Uterus (tissue), 2 donors: ENCODE measurements at regions not wholly inside any gene's neighbourhood (a gene's known extent, or its start where the extent isn't known, plus 50 kb on each side); places are given as distances from the start of the nearest gene placed in this dataset.

Experiments used
- POLR2A ChIP-seq, 2 donors: fragments of 450-650 bp; IDR thresholded peaks; one replicate each; pipeline ENCODE4 v1.6.1; 2016; ENCODE audit warnings: antibody characterized with exemption in 2 of 2, mild to moderate bottlenecking in 1 of 2, moderate library complexity in 1 of 2
- TF ChIP-seq, protein P1 (sequence below), 4 experiments: fragments of 200-600 bp in 2 of 4; fragments of 450-650 bp in 2 of 4; sonication (generic) in 2 of 4; IDR thresholded peaks; one replicate each; pipeline ENCODE4 v1.5.1; 2016 to 2019; ENCODE audit warnings: antibody characterized with exemption in 4 of 4, mild to moderate bottlenecking in 2 of 4, moderate library complexity in 1 of 4

DNA sequence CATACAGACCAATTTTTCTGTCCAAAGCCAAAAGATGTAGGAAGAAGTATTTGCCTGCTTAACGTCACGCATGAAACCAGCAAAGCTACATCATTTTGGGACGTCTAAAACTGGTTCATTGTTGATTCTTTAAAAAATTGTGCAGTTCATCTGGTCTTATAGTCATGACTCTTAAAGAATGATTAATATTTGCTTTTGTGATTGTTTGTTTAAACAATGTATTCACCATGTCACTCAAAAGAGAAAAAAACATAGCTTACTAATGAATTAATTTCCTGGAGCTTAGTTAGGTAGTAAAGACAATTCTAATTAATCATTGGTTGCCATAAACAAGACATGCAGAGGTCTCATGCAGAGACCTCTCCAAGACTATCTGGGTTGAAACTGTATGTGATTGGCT lies 157.3 kb downstream of the RPS12 start:
- TF ChIP-seq, protein P1, sequence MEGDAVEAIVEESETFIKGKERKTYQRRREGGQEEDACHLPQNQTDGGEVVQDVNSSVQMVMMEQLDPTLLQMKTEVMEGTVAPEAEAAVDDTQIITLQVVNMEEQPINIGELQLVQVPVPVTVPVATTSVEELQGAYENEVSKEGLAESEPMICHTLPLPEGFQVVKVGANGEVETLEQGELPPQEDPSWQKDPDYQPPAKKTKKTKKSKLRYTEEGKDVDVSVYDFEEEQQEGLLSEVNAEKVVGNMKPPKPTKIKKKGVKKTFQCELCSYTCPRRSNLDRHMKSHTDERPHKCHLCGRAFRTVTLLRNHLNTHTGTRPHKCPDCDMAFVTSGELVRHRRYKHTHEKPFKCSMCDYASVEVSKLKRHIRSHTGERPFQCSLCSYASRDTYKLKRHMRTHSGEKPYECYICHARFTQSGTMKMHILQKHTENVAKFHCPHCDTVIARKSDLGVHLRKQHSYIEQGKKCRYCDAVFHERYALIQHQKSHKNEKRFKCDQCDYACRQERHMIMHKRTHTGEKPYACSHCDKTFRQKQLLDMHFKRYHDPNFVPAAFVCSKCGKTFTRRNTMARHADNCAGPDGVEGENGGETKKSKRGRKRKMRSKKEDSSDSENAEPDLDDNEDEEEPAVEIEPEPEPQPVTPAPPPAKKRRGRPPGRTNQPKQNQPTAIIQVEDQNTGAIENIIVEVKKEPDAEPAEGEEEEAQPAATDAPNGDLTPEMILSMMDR (IDR thresholded peaks at IDR 0.05), result no peak
- no peak for TF ChIP-seq POLR2A (IDR thresholded peaks at IDR 0.05)
